ENCODE measurements at regions not wholly inside any gene's neighbourhood (a gene's known extent, or its start where the extent isn't known, plus 50 kb on each side); places are given as distances from the start of the nearest gene placed in this dataset.
A peak's percentile ranks its signal among the peaks of the same experiment; 100 is the strongest.

DNA sequence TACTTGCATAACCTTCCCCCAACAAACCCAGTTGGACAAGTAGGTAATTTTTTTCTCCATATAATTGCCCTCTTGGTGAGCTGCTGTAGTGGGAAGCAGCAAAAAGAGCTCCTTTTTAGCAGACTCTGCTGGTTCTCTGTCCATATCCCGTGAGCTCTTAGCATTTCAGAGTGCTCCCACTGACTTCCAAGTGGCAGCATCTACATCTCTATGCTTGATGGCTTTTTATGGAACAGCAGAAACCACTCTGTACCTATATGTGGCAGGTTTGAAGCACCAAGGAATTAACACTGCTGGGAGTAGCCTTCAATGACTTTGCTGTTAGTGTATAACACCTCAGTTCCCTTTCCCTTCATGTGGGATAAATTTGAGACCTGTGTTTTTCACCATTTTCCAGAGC lies 168.4 kb upstream of the NHS start:
- DNase-seq (ENCODE audit: low read depth) = no peak

DNA sequence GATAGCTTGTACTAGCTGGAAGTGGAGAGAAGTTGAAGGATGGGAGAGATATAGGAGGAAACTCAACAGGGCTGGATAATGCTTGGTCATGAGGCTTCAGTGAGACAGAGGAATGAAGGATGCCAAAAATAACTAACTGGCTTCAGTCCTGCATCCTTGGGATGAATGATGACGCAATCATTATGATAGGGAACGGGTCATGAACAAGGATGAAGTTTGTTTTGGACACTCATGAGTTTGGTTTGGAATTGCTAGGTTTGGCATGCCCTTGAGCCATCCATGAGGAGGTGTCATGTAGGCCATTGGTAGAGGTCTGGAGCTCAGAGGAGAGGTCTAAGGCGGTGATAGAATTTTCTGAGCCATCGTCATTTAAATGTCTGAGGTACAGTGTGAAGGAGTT lies 160.0 kb upstream of the NHS start:
- DNase-seq (ENCODE audit: low read depth) = no peak

DNA sequence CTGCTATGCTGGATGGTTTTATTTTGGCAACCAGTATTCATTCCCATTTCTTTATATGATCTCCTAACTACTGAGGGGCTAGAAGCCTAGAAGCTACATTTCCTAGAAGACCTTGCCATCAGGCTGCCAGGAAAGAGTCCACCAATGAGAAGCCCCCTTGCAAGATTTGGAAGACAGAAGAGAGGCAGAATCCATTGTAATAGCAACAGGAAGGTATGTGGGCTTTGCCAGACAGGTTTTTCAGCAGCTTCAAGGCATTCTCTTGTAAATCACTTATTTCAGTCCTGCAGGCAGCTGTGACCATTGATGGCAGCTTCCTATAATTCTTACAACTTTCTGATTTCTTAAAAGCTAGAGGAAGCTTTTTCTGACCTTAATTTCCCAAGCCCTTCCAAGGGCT lies 148.3 kb upstream of the NHS start:
- no peak for DNase-seq (ENCODE audit: low read depth)

DNA sequence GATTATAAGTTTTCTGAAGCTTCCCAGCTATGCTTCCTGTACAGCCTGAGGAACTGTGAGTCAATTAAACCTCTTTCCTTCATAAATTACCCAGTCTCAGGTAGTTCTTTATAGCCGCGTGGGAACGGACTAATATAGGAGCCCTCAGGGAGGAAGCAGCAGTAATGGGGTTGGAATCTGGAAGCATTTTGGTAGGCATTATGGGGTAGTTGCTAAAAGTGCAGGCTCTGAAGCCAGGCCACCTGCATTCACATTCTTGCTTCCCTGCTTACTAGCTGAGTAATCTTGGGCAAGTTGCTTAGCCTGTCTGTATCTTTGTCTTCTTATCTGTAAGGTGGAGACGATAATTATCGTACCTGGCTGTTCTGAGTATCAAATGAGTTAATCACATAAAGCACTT lies 137.9 kb upstream of the NHS start:
- DNase-seq (ENCODE audit: low read depth) = no peak

DNA sequence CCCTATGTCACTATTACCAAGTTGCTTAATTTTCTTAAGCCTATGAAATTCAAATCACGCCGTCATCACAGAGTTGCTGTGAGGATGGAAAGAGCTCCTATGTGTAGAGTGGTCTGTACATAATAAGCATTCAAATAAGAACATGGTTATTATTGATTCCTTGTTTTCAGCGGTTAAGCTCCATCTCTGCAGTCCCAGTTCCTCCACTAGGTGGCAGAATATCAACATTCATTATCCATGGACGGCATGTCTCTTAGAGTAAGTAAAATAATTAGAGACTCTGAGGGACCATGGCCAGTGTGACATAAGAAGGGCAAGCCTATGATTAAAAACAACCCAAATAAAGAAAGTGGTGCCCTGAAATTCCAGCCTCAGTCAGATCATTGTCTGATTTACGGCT lies 132.5 kb upstream of the NHS start:
- peak; percentile 42 for DNase-seq (ENCODE audit: low read depth)

DNA sequence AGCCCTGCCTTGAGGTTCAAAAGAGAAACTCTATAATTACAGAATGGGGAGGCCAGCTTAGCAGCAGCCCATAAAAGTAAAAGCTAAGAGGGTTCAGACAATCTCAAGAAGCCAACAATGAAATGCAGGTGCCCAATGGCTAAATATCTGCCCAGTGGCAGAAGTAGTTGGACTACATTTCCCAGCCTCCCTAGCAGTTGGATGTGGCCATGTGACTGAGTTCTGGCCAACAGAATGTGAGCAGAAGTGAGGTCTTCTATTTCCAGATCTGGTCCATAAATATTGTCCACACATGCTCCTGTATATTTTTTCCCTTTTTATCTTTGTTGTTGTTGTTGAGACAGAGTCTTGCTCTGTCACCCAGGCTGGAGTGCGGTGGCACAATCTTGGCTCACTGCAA lies 127.9 kb upstream of the NHS start:
- DNase-seq (ENCODE audit: low read depth) = no peak

DNA sequence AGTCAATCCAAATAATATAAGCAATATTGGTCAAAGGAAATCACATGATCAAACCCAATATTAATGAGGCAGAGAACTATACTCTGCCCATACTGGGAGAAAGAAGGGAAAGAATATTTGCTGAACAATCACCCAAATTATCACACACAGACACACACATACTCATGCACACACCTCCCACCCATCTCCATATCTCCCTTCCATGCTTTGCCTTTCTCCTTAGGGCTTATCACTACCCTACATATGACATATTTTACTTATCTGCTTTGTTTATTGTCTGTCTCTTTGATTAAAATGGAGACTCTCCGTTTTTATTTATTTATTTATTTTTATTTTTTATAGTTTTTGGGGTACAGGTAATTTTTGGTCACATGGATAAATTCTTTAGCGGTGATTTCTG lies 112.9 kb upstream of the NHS start:
- DNase-seq (ENCODE audit: low read depth) = no peak

DNA sequence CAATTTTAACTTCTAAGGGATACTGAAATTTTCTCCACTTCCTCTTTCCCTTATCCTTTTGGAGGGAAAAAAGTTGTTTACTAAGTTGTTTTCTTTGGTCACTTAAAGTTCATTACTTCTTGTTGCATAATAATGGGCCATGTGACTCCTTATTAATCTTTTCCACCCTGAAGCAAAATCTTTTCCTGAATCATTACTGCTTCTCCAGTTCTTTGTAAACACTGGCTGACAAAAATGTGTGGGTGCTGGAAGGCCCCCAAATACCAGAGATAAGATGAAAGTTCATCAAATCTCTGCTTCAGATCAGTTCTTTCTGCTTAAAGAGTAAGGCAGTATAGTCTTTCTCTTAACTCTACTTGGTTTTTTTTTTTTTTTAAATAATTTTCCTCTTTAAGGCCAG lies 108.9 kb upstream of the NHS start:
- DNase-seq (ENCODE audit: low read depth) = peak; percentile 32

DNA sequence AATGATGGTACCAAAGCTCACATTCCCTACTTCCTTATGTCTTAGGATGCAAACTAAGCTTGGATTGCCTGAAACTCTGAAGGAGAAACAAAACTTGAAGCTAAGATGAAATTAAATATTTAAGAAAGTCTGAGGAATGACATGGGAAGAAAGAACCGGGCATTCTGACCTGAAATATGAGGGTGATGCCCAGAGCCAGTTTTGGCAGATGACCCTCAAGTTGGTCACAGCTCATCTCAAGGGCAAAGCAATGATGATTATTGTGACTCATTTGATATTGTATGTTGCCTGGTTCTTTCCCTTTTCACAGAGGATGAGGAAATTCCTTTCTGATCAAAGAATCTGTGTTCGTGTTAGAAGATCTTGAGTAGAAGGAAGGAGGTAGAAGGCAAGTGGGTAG lies 96.0 kb upstream of the NHS start:
- DNase-seq (ENCODE audit: low read depth) = no peak

DNA sequence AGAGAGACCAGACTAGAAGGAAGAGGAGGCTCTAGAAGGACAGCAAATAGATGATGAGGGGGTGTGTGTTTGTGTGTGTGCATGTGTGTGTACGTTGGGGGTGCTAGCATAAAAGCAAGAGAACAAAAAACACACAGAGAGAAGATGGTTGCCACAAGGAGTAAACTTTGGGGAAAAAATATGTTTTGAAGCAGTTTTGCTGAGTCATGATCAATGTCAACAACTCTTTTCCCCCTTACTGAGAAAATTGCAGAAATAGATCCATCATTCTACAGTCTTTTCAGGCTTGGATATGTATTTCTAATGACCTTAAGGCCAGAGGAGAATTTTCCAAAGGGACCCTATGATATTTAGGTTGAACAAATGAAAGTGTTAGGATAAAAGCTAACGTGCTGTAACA lies 89.0 kb upstream of the NHS start:
- DNase-seq (ENCODE audit: low read depth) = no peak

DNA sequence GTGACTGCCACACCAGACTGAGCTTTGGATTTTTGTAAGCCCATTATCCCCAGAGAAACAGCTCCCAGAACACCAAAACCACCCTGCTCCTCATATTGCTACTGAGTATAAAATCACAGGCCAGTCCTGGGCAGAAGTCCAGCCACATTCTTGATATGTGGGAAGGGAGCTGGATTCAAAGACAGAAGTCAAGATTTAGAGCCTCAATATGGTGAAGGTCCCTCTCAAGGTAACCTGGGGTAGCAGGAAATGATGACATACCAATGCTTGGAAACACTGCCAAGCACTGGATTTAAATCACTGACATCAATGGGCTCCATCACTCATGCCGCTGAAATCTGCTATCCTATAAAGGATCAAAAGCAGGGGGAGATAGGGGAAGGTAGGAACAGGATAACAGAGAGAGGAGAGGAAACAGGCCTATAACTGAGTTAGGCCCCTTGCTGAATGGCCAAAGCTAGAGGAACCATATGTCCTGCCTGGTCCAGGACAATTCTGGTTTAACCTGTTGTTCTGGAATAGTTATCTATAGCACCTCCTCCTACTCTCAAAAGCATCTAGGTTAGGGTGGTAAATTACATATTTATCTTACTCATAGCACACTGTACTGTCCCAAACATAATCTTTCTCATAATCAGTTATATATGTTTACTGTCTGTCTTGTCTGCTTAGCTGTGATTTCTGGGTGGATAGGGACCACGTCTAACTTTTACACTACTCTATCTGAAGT lies 83.7 kb upstream of the NHS start:
- no peak for DNase-seq (ENCODE audit: low read depth)

DNA sequence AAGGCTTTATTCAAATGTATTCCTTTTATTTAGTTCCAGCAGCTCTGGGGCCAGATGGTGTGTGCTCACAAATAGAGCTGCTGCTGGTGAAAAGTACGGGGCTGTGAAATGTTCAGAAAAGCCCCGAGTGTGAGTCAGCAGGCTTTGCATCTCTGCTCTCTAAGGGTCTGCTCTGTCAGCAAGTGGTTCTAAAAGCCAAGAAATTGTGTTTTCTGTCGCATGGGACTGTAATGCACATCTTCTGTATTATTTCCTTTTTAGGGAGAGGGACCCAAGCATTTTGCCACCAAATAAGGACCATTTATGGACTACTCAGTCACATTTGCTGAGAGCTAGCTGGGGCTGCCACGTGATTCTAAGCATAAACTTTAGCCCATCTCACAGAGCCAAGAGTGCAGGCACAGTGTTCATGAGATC lies 82.9 kb upstream of the NHS start:
- peak; percentile 1 for DNase-seq (ENCODE audit: low read depth)

DNA sequence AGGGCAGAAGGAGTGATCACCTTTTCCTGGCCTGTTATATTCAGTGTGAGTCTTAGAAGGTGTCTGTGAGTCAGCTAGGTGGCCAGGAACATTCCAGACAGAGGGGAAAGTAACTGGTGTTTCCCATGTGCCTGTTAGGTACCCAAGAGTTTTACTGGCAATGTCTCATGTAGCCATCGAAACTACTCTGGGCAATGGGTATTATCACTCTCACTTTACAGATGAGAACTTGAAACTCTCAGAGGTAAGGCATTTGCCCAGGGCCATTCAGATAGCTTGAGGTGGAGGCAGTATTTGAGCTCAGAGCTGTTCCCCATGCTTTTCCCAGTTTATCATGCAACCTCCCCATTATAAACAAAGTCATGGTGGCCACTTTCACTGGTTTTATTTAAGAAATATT lies 80.4 kb upstream of the NHS start:
- DNase-seq (ENCODE audit: low read depth) = no peak

DNA sequence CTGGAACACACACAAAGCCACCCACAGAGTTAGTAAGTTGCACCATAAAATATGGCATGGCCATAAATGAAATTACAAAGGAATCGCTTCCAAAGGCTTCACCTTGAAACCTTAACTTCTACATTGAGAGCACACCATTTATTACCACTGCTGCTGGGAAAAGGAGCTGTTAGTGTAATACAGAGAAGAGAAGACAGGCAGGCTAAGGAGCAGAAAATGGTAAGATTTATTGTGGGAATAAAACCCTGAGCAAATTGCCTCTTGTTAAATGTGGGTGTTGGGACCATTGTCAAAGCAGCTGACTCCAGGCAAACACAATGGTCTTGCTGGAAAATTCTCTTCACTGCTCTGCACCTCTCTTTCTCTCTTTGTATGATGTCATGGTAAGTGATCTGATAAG lies 79.2 kb upstream of the NHS start:
- DNase-seq (ENCODE audit: low read depth) = no peak

DNA sequence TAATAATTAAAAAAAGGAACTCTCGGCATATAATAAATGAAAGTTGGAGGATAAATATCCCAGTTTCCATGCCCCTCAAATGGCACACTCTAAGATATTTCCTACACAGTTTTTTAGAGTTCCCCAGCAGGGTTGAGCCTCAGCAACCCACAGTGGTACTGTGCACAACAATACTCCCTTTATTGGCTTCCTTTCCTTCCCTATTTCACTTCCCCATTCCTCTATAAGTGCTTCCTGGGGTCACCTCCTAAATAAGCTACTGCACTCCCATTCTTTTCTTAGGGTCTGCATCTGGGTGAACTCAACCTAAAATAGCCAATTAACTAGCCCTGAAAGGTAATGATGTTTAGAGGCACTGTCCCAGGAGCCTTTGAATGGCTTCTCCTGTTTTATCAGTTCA lies 76.4 kb upstream of the NHS start:
- no peak for DNase-seq (ENCODE audit: low read depth)

DNA sequence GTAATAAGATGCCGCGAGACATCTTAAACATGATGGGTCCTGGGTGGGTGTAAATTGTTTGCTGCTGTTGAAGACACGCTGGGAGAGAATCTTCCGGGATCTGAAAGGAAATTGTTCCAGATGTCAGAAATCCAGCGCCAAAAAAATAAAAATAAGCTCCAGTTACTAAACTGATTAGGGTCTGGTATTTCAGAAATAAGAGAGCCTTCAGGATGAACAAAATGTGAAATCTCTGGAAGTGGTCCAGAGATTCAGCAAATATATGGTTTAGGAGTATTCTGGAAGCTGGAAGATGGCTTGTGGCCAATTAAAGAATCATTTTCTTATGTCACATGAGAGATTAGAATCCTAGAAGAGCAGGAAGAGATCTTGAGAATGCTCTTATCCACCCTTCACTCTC lies 75.8 kb upstream of the NHS start:
- no peak for DNase-seq (ENCODE audit: low read depth)

DNA sequence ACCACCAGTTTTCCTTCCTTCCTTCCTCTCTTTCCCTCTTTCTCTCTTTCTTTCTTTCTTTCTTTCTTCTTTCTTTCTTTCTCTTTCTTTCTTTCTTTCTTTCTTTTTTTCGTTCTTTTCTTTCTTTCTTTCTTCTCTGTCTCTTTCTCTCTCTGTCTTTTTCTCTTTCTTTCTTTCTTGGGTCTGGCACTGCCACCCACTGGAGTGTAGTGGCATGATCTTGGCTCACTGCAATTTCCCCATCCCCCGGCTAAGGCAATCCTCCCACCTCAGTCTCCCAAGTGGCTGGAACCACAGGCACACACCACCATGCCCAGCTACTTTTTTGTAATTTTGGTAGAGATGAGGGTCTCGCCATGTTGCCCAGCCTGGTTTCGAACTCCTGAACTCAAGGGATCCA lies 51.6 kb upstream of the NHS start:
- no peak for DNase-seq (ENCODE audit: low read depth)
